GM18511 (cell line): ENCODE measurements at regions not wholly inside any gene's neighbourhood (a gene's known extent, or its start where the extent isn't known, plus 50 kb on each side); places are given as distances from the start of the nearest gene placed in this dataset.

Experiments used
- ATAC-seq: cut with Tn5 transposase; IDR thresholded peaks from one replicate; pipeline ENCODE4 v1.9.1; 2021; ENCODE audit warnings: mild to moderate bottlenecking, moderate library complexity; ENCODE audit not compliant: unreplicated experiment

DNA sequence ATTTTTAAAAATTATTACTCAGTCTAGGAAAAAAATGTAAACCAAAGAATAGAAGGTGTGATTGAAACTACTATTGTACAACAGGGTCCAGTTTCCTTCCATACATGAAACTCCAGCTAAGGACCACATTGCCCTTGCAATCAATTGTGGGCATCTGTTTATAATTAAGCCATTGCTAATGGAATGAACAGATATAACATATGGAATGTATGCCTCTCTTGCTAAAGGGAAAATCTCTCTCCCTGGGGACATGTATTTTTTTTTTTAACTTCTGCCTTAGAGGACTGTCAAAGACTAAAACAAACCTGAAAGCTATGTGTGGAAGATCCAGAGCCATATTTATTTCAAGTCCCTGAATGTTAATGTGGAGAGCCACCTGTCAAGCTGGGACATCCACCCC, 336.8 kb upstream of the MANEA start:
- ATAC-seq: no peak

DNA sequence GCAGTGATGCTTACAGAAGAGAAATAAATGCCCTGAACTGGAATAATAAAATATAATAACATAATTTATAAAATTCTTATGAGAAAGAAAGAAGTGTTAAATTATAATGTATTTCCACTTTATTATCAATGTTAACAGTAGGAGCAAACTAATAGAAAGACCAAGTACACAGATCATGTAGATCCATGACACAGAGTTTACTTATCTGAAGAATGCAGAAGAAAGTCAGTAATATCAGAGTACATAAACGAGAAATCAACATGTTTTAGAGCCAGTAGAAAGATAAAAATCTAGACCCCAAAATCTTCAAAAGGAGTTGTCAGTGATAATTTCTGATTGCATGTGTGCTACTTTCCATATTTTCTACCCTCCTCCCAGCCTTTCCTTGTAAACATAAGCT, 334.8 kb upstream of the MANEA start:
- no peak for ATAC-seq

- ATAC-seq: no peak
These were observed 334.3 kb upstream of the MANEA start for GRCh38 chr6:95243053-95243452.

- no peak for ATAC-seq
These were observed 332.6 kb upstream of the MANEA start for GRCh38 chr6:95244751-95245150.

DNA sequence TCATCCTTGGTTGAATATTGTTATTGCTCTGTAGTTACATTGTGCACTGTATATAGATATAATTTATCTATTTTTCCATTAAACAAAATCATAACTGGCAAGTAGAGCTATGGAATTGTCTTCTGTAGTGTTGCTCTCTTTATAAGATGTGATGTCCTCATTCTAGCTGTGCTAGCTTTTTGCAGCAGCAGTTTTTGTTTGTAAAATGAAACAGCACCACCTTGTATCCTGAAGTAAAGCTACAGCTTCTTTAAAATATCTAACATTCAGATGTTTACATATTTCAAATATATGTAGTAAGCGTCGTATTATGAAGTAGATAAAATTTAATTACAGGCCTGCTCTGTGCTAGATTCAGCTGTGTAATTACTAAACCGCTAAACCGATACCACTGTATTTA, 328.8 kb upstream of the MANEA start:
- no peak for ATAC-seq

- ATAC-seq: no peak
These were observed 328.2 kb upstream of the MANEA start for GRCh38 chr6:95249175-95249574.

GRCh38 chr6:95249661-95250060, 327.7 kb upstream of the MANEA start:
- no peak for ATAC-seq

- ATAC-seq: no peak
These were observed 313.5 kb upstream of the MANEA start for GRCh38 chr6:95263840-95264239.

DNA sequence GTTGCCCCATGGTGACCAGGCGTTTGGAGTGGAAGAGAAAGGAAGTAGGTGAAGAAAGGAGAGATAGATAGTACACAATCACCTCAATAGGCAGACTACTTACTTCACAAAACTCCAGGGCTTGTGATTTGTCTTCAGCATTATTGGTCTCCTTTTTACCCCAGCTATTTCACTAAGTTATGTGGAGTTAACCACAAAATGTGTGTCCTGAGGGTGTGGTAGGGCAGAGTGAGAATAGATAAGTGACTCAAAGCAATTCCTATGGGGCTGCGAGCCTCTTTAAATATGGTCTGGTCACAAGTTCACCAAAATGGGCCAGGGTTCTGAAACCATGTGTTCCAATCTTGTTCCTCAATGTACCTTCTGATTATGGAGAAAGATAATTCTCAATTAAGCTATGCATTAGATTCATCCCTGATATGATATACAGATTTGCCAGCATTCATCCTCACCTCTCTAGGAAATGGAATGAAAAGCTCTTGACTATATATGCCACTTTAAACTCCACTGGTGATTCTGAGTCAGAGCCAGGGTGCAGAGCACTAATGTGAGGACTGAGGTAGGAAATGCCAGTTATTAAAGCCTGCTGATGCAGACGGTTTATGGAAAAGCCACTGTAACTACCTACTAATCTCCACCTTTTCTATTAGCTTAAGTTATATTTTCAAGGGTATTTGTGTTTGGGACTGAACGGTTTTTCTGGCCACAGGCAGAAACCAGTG, 310.6 kb upstream of the MANEA start:
- no peak for ATAC-seq

GRCh38 chr6:95274686-95275235, 302.6 kb upstream of the MANEA start:
- no peak for ATAC-seq

DNA sequence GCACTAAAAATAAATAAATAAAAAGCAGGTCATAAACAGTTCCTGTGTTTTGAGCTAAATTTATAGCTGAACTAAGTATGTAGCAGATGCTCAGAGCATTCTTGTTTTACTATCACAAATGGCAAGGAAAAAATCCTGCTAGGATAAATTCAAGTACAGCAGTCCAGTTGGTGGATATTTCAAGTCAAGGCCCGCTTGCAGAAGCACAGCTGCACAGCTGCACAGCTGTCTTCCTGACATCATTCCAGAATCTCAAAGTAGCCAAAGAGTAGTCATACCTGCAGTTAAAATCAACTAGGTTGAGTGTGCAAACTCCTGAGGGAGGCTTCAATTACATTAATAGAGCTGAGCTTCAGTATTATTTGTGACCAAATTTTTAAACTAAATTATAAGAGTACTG, 297.7 kb upstream of the MANEA start:
- no peak for ATAC-seq

- no peak for ATAC-seq
These were observed 296.6 kb upstream of the MANEA start for GRCh38 chr6:95280686-95281273.

DNA sequence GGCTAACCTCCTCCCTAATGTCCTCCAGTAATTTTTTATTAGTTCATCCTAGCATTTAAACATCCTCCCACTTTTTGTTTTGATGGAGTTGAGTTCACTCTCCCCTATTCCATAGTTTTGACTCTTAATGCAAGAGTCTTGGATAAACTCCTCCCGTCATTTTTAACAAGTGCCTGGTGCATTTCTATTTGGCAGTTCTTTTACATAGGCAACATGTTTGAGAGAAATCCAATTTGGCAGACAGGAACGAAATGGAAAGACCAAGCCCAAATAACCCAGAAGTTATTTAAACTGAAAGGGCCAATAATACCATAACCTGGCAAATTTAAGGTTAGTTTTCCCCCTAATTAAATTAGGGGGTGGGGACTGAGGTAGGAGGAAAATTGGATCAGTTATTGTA, 291.5 kb upstream of the MANEA start:
- no peak for ATAC-seq

DNA sequence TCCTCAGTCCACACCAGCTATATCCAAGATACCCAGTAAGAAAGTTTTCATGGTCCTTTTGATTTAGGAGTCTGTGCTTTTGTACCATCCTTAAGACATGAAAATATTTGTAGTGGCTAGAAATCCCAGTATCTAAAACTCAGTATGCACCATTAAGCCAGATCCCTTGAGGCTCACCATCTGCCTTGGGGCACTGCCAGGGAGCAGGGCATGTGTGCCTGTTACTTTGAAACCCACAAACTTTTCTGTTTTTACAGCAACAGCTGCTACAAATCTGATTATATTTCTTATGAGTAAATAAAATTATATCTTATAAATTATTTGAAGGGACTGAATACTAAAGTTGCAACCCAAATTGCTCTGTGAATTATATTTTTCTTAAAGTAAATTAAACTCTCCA, 290.5 kb upstream of the MANEA start:
- ATAC-seq: no peak

DNA sequence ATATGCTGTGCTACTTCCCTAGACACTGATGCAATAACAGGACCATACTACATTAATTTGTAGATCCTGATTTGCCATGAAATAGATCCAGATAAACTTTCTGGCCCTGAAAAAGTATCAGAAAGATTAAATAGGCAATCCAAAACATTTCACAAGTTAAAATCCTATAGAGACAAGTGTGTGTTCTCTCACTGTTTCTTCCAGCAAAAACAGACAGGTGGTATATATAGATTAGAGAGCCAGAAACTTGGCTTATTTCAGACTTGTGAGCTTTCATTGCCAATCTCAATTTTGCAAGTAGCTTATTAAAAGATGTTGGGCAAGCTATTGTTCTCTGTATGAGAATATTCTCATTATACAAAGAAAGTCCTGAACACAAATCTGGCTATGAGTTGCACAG, 289.1 kb upstream of the MANEA start:
- no peak for ATAC-seq

DNA sequence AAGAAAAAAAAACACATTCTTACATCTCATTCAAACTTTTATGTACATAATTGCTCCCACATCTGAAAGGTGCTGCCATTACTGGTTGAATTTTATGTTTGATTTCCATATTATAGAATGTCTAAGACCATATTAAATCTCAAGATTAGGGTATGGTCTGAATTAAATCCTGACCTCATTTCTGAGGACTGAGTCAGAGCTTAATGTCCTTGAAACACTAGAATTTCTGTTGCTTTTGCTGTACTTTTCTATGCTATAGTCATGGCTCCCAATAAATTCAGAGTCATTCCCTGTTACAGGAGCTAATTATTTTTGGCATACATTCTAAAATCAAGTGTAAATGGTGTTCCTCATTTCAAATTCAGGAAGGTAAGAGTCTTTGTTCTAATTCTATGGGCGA, 285.3 kb upstream of the MANEA start:
- ATAC-seq: no peak

GRCh38 chr6:95293257-95293656, 284.1 kb upstream of the MANEA start:
- ATAC-seq: no peak

DNA sequence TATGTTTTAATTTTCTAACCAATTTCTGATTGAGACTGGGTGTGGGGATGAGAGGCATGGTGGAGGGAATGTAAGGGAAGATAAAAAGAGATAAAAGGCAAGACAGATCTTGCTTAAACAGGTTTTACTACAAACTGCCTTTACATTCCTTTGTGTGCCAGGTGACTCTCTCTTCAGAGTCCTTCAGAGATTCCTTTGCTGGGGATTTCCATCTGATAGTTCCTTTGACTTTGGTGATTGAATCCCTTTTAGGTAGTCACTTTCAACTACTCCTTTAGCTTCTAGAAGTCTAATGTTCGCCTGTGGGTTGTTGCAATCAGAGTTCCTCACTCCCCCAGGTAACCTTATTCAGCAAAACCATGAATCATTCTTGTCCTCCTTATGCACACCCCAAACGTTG, 283.3 kb upstream of the MANEA start:
- no peak for ATAC-seq

DNA sequence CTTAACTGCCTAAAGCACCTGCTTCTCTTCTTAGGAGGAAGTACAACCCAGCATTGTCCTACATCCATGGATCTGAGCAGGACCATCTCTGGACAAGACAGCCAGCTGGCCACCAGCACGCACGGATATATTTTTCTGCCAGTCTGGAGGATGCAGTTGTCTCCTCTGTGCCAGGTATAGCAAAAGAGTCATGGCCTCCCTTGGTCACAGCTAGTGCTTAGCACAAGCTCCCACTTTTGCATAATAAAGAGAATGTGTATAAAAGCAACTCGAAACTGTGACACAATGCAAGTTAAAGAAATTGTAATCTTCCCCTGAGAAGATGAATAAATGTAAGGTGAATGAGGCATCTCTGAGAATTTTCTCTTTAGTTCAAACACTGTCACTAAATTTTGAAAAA, 267.8 kb upstream of the MANEA start:
- ATAC-seq: no peak

- no peak for ATAC-seq
These were observed 259.2 kb upstream of the MANEA start for GRCh38 chr6:95318137-95318536.

- ATAC-seq: no peak
These were observed 256.2 kb upstream of the MANEA start for GRCh38 chr6:95321126-95321525.

GRCh38 chr6:95325916-95326315, 251.4 kb upstream of the MANEA start:
- no peak for ATAC-seq

- ATAC-seq: no peak
These were observed 249.1 kb upstream of the MANEA start for GRCh38 chr6:95328231-95328630.
